Sciatic nerve (tissue), 2 donors: ENCODE measurements at regions not wholly inside any gene's neighbourhood (a gene's known extent, or its start where the extent isn't known, plus 50 kb on each side); places are given as distances from the start of the nearest gene placed in this dataset.

Experiments used
- ATAC-seq: fragments of 200-7000 bp; cut with Tn5 transposase; one replicate; pipeline ENCODE4 v1.9.1; 2020; ENCODE audit warnings: mild to moderate bottlenecking, moderate library complexity
- DNase-seq: peaks from one replicate; pipeline ENCODE4 v3.0.0-alpha.2; 2020; ENCODE audit warnings: low spot score
- intact Hi-C: fragments of 100-400 bp; cut with DNase I; formaldehyde crosslinking; loops from one replicate; pipeline ENCODE4 v1.14.2; 2022
- donor health status: DM: no; HTN: no; CAD: no.
- donor health status: DM: no; HTN: no; CAD: no.

DNA sequence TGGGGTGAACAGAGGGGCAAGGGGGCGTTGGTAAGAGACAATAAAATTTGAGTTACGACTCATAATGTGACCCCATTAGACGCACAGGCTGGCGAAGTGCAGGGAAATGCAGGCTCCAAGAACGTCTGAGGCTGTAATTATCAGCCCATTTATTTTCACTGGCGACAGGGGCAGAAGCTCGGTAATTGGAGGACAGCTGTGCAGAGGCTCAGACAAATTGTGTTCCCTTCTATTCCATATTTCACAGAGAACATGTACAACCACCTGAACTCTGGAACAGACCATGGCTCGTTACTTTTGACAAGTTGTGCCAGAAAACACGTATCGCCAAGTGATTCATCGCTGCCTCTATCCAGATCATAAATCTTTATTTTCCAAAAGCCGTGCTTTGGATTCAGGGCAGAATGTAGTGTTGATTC is 137.3 kb upstream of the FRMD4A start:
- intact Hi-C loops = no loop called here
- DNase-seq (no peak), ATAC-seq (no peak)

DNA sequence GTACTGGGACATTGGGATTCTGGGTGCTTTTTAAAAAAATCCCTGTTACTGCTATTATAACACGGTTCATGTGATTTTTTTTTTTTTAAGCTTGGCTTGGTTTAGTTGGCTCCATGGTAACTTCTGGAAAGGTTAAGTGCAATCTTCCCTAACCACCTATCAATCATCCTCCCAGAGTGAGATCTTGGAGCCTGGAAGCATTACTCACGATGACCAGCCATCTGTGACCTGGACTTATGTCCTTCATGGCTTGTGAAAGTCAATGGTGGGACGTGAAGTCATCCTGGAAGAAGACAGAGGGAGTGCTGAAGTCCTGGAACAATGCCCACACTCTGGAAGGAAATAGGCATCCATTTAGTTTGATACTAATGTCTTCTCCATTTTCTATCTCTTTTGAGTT is 135.5 kb upstream of the FRMD4A start:
- intact Hi-C loops = no loop called here
- ATAC-seq (peak; percentile 39), DNase-seq (no peak)

DNA sequence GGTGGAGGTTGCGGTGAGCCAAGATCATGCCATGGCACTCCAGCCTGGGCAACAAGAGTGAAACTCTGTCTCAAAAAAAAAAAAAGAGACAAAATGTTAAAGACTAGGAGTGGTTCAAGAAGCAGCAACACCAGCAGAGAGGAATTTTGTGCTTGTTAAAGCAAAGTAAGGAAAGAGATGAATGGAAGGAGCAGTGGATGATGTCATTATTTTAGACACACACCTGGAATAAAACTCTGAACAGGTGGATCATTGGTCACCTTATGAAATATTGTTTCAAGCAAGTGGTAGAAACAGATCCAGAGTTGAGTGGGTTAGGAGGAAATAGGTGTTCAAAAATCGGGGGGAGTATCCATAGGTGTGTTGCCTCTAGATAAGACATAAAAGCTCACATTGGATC is 129.7 kb upstream of the FRMD4A start:
- DNase-seq = no peak
- no peak for ATAC-seq
- intact Hi-C loops = no loop called here

DNA sequence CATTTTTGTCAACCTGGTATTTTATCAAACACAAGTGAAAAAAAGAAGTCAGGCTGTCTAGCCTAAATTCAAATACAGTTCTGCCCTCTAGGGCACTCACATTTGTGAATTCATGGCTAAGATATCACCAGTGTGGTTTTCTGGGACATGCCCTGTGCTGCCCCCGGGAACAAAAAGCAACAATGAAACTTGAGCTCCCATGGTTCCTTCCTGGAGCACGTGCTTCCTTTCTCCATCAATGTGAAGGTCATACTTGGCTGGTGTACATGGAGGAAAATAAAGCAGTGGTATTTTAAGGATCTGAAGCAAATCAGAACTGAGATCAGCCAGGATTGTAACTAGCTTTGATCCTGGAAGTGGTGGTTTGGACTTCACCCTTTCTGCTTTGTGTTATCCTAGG is 128.9 kb upstream of the FRMD4A start:
- peak; percentile 75 for ATAC-seq
- intact Hi-C loops = no loop called here
- no peak for DNase-seq

DNA sequence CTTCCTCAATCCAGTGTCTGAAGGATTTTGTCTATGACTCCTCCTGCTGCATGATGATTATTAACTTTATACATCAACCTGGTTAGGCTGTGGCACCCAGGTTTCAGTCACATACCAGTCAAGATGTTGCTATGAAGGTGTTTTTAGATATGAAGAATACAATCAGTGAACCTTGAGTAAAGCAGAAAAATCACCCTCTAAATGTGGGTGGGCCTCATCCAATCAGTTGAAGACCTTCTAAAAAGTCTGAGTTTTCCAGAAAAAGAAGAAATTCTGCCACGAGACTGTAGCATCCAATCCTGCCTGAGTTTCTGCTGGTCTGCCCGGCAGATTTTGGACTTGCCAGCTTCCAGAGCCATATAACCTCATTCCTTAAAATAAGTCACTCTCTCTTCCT is 126.1 kb upstream of the FRMD4A start:
- intact Hi-C loops = no loop called here
- ATAC-seq (no peak), DNase-seq (no peak)

DNA sequence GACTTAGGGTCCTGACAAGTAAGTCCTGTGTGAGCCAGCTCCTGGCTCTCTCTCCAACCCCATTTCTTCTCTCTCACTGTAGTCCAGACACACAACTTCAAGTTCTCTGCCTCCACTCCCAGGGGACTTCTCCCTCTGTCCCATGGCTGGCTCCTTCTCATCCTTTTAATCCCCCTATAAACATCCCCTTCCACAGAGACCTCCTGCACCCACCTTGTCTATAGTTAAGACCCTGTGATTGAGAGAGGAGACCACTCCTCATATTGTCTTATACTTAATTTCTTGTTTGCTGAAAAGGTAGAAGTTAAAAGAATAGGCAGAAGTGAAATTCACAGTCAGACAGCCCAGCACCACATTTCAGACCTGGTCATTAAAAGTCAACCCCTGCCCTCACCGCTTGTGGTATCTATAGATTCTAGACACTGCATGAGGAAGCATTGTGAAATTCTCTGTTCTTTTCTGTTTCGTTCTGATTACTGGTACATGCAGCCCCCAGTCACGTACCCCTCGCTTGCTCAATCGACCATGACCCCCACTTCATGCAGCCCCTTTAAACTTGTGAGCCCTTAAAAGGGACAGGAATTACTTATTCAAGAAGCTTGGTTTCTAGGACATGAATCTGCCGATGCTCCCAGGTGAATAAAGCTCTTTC is 125.6 kb upstream of the FRMD4A start:
- DNase-seq = no peak
- intact Hi-C loops = no loop called here

DNA sequence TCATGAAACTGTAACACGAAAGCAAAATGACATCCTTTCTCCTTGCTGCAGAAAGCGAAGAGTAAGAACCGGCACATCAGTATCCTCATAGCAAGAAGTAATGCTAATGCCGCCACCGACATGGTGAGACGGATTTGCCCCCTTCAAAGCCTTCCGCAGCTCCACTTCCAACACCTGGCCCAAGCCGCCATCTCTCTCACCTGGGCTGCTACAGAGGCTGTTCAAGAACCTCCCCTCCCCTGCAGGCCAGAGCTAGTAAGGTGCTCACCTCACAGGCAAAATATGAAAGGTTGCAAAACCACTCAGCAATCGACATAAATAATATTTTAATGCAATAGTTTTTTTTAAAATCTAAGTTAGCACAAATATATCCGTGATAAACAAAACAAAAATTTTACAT is 123.9 kb upstream of the FRMD4A start:
- DNase-seq (no peak), ATAC-seq (no peak)
- intact Hi-C loops = no loop called here

More for the DNA sequence above, 125.6 kb upstream of the FRMD4A start:
- ATAC-seq = no peak

DNA sequence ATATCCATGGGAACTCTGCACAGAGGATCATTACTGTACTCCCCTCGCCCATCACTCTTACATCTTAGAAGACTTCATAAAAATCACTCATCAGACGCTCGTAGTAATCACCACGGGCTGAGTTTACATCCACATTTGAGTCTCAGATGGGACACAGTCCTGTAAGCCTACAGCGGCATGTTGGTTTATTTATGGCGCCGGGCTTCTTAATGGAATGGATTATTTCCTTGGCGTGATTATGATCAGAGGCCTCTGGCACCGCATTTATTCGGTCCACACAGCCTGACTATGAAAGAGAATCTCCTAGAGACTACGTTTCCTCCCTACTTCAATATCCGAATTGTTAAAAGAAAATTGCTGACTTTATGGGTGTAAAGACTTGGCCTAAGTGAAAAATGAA is 123.5 kb upstream of the FRMD4A start:
- intact Hi-C loops = no loop called here
- DNase-seq = no peak
- no peak for ATAC-seq

DNA sequence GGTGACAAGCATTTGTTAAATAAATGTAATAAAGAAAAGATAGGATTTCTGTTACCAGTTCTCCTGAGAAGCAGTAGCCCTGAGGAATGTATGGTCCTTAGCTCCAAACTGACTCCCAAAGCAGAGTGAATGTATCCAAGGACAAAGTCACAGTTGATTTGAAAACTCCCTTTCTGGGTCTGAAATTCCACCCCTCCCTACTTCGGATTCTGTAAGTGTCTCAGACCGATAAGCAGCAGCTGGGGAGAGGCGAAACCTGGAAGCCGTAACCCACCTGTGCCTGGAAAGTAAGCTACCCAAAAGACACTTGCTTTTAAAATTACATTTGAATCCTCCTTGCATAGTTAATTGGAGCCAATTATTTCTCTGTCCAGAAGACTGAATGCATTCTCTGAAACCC is 122.9 kb upstream of the FRMD4A start:
- intact Hi-C loops = no loop called here
- no peak for ATAC-seq
- DNase-seq = no peak

DNA sequence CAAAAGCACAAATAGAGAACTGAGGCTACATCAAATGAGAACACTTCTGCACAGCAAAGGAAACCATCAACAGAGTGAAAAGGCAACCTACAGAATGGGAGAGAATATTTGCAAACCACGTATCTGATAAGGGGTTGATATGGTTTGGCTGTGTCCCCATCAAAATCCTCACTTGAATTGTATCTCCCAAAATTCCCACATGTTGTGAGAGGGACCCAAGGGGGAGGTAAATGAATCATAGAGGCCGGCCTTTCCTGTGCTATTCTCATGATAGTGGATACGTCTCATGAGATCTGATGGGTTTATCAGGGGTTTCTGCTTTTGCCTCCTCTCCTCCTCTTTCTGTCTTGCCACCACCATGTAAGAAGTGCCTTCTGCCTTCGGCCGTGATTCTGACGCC is 120.6 kb upstream of the FRMD4A start:
- ATAC-seq (no peak), DNase-seq (no peak)
- intact Hi-C loops = no loop called here

DNA sequence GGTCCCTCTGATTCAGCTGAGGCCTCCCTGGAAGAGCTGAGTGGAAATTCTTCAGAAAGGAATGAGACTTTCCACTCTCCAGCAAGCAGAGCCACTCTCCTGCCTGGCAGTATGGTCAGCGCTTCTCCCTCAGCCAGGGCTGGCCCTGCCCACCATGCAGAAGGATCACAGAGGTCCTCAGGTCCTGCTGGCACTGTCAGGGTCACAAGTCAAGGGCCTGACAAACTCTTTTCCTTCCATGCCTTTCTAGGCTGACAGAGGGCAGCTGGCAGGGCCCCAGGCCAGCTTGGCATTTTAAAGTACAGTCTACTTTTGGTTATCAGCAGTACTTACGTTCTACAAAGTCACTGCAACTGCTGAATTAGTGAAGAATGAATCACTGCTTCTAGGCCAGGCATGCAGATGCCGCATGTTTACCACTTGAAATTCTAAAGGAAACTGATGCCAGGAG is 119.3 kb upstream of the FRMD4A start:
- intact Hi-C loops = no loop called here
- ATAC-seq (no peak), DNase-seq (no peak)

DNA sequence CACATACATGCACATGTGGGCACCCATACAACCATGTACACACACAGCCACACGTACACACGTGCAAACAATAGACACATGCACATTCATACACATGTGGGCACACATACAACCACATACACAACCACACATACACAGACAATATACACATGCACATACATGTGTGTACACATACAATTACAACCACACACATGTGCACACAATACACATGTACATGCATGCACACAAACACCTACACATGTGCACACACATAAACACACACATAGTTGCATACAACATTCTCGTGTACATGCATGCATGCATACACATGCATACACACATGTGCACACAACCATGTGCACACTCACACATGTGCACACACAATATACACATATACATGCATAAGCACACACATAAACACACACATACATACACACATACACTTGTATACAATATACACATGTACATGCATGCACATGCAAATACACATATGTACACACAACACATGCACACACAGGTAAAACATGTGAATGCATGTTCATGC is 118.6 kb upstream of the FRMD4A start:
- DNase-seq = no peak
- no peak for ATAC-seq
- intact Hi-C loops = no loop called here

DNA sequence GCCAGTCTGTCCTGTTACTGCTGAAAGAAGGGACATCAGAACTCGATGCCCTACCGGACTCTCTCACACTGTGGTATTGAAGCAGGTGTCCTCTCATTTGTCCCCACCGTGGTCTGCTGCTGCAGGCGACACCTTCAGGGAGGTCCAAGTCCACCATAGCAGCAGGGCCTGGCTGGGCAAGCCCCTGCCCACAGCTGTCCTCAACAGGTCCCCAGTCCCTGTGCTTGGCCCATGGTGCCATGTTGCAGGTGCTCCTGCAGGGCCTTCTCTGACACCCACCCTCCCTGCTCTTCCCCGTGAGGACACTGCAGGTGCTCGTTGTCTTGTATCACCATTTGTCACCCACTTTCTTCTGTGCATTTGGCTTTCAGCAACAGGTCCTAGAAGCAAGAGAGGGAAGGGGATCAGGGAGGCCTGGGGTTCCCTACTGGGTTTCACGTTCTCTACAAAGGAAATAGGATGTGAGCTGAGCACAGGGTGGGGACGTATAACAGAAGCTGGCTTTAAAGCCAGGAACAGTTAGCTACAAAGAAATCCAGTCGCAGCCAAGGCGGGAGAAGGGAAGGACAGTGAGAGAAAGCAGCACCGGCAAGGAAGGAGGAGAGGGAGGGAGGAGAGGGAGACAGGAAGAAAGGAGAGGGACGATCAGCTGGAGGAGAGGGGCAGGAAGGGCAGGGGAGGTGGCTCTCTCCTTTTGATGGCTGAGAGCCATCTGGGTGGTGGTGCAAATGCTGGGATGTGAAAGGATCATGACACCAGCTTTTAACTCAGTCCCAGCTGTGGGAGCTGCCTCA is 117.7 kb upstream of the FRMD4A start:
- intact Hi-C loops = no loop called here
- no peak for DNase-seq
- no peak for ATAC-seq

DNA sequence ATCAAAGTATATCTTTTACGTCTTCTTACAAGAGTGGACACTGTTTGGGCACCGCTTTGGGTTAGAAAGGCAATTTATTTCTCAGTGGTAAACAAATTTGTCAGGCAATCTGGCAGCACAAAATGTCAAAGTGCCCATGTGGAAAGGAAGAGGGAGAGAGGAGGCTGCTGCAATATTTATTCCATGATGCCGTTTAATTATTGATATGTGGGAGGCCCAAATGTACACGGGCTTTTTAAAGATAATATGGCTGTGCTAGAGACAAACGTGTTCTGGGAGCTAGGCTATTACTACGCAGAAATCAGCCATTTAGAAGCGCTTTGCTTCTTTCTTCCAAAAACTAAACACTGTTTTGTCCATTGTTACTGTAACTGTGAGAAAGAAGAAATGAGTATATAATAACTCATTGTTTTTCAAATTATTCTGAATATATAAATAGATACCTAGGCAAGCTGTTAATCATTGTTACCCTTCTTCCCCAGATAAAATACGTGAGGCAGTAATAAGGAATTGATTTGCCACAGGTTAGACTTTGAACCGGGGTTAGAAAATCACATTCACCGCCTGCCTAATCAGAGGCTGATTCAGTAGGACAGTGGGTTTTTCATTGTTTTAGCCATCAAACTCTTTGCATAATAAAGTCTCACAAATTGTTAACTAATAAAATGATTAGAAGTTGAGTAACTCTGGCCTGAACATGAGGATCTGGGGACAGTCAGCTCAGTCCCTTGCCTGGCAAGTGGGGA is 116.5 kb upstream of the FRMD4A start:
- ATAC-seq (no peak), DNase-seq (no peak)
- intact Hi-C loops = no loop called here

DNA sequence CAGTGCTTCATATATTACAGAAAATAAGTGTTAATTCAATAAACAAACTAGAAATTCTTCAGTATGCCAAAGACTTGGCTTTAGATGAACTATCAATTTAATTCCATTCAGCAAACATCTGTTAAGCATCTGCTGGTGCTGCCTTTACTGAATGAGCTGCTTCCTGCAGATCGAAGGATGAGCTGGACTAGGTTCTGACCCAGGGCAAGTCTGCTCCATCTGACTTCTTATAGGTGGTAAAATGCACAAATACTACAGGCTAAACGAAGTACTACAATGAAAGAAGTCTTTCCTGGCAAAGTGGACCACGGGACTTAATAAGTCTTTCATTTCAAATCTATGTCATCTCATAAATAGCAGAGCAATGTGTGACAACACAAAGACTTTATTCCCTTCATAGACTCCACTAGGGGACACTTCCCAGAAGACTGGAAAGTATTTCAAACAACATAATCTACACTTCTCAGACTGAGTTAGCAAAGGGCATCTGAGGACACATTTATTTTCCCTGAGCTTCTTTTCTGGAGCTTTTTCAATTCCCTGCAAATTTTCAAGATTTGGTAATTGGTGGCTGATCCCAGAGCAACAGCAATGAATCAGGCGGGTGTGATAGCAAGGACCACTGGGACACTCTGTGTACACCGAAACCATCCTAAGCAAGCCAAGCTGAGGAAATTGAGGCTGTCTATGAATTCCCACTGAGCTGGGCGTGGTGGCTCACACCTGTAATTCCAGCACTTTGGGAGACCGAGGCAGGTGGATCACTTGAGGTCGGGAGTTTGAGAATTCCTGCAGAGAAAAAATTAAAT is 108.9 kb upstream of the FRMD4A start:
- ATAC-seq = peak; percentile 36
- no peak for DNase-seq
- intact Hi-C loops = no loop called here

DNA sequence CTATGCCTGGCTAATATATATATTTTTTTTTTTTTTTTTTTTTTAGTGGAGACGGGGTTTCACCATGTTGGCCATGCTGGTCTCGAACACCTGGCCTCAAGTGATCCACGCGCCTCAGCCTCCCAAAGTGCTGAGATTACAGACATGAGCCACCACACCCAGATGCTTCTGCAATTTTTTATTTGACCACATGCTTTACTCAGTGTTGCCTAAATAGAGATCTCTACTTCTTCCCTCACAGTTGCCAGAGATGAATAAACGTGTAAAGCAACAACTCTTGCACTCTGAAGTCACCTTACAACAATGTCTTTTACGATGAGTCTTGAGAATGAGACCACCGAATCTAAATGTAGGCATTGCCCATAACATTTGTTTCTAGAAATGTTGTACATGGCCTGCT is 107.9 kb upstream of the FRMD4A start:
- ATAC-seq = no peak
- no peak for DNase-seq
- intact Hi-C loops = no loop called here

DNA sequence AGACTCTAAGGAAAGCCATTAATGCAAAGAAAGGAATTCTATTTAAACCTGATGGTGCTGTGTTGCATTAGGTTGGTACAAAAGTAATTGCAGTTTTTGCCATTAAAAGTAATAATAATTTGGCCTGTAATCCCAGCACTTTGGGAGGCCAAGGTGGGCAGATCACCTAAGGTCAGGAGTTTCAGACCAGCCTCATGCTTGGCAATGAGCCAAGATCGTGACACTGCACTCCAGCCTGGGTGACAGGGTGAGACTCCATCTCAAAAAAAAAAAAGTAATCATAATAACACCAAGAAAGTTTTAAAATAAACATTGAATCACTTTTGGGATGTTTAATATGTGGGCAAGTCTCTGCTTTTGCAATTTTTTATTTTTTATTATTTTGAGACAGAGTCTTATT is 107.3 kb upstream of the FRMD4A start:
- no peak for DNase-seq
- no peak for ATAC-seq
- intact Hi-C loops = no loop called here

DNA sequence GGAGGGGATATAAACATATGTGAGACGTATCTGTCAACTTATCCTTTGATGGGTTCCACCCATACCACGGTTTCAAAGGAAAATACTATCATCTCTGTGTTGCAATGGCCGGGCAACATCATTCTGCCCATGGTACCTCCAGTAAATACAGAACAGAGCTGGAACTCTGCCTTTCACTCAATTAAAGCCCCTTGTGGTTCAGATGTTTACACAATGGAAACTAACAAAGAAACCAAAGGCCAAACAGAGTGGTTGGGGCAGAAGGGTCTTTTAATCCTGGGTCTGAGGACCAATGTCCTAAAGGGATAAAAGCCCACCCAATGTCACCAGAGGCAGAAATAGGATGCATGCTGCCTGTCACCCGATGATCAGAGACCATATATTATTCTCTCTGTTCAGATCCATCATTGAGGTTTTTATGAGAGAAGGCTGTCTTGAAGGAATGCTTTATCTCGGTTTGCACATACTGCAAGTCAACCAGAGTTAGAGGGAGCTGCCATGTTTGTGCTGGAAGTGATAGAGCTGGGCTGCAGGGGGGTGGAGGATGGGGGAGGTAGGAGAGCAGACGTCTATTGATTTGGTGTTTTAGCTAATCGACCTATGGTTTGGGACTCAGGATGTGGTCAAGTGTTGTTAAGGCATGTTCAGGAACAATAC is 105.4 kb upstream of the FRMD4A start:
- DNase-seq (no peak), ATAC-seq (no peak)
- intact Hi-C loops = no loop called here

DNA sequence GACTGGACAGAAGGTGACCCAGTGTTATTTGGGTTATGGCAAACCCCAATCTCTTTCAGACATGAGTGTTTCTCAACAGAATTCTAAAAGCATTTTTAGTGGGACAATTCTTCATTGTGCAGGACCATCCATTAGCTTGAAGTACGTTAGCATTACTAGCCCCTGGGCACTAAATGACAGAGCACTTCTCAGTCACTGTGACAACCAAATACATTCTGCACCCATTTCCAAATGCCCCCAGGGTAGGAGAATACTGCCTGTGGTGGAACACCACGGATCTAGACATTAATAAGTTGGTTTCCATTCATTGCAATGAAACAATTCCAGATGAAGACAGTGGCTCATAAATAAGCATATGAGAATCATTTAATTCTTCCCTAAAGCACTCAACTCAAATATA is 102.4 kb upstream of the FRMD4A start:
- intact Hi-C loops = no loop called here
- ATAC-seq = no peak

More for the DNA sequence above, 102.4 kb upstream of the FRMD4A start:
- no peak for DNase-seq
